Fibroblast of peridontal ligament (primary cell): ENCODE measurements at regions not wholly inside any gene's neighbourhood (a gene's known extent, or its start where the extent isn't known, plus 50 kb on each side); places are given as distances from the start of the nearest gene placed in this dataset.
"Not testable (repeated sequence)": the region's sequence is repeated elsewhere in the genome, so short reads cannot be mapped to it uniquely, and the experiment has no call there.

Source experiments
- DNase-seq: peaks from one replicate; pipeline ENCODE4 v3.0.0-alpha.2; 2010; ENCODE audit errors: extremely low read depth

DNA sequence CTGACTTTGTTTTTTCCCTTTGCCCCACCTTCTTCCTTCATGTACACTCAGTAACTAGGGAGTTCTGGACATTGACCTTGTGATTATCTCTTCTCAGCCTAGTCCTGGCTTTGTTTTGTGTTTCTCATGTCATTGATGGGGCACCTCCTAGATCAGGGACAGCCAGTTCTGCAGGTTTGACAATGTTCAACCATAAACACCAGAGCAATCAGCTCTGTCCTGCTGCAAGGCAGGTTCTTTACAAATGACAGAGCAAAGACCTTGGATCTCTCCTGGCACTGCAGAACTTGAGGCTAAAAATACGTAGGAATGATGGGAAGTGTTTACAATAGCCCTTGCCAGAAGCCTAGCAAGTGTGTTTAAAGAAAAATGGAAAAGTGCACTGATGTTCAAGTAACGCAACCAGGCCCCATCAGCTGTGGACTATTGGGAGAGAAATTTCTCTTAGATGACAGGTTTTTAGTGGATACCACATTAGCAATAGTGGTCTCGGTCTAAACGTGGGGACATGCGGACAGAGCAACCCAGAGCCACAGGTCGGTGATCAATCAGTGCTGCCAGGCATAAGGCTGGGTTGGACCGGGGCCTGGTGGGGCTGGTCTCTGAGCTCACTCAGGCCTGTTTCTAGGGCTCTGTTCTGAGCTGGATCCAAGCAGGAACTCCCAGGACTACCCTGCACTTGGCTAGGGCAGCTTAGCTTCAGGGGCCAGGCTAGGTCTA, 76.8 kb downstream of the SOWAHC start:
- DNase-seq: no peak

DNA sequence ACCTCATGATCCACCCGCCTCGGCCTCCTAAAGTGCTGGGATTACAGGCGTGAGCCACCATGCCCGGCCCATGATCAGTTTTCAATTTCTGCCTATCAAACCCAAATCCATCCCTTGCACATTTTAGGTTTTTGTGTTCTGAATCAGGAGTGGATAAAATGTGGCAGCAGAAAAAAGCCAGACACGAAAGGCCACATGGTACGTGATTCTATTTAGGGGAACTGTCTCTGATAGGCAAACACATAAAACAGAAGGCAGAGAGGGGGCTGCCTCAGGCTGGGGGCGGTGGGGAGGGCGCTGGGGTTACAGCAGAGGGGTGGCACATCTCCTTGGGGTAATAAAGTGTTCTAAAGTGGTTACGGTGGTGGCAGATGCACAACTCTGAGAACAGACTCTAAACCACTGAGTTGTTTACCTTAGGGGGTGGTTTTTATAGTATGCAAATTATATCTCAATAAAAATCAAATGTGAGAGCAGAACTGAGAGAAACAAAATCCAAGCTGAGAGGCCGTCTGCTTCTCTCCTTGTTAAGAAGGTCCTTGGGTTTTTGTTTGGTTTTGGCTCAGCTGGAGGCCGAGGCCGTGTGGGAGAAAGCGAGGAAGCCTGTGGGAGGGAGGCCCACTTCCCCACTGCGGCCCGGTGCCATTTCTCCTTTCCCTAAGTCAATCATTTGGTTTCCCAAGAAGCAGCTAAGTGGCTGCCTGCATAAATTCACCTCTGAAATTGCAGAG, 78.0 kb downstream of the SOWAHC start:
- DNase-seq: no peak

DNA sequence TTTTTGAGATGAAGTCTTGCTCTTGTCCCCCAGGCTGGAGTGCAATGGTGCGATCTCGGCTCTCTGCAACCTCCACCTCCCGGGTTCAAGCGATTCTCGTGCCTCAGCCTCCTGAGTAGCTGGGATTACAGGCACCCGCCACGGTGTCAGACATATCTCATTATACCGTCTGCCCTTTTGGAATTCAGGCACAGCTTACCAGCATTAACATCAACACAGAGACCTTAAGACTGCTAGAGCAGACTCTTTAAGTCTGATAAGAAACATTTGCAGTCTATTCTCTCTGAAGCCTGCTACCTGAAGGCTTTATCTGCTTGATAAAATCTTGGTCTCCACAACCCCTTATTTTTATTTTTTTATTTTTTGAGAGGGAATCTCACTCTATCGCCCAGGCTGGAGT, 78.7 kb downstream of the SOWAHC start:
- DNase-seq: not testable (repeated sequence)

DNA sequence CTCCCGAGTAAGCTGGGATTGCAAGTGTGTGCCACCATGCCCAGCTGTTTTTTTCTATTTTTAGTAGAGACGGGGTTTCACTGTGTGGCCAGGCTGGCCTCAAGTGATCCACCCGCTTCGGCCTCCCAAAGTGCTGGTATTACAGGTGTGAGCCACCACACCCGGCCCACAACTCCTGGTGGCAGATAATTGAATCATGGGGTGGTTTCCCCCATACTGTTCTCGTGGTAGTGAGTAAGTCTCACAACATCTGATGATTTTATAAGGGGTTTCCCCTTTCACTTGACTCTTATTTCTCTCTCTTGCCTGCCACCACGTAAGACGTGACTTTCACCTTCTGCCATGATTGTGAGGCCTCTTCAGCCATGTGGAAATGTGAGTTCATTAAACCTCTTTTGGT, 79.1 kb downstream of the SOWAHC start:
- DNase-seq: not testable (repeated sequence)

DNA sequence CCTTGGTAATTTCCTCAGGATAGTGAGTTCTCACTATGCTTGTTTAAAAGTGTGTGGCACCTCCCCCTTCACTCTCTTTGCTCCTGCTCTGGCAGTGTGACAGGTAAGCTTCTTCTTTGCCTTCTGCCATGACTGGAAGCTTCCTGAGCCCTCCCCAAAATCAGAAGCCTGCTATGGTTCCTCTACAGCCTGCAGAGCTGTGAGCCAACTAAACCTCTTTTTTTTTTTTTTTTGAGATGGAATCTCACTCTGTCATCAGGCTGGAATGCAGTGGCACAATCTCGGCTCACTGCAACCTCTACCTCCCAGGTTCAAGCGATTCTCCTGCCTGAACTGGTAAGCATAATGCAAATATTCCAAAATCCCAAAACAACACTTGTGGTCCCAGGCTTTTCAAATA, 80.0 kb downstream of the SOWAHC start:
- DNase-seq: peak; percentile 10

DNA sequence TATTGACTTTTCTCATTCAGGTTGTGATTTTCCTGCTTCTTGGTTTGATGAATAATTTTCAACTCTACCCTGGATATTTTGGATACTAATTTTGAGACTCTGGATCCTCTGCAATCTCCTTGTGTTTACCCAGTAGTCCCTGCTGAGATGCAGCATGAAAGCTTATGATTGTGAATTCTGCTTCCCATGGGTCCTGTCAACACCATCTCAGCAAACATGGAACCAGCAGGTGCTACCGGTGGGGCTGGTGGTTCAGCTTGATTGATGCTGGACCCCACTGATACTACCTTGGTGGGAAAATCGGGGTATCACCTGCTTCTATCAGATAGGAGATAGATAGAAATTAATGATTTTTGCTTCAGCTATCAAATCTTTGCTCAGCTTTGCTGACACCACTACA, 81.1 kb downstream of the SOWAHC start:
- no peak for DNase-seq

DNA sequence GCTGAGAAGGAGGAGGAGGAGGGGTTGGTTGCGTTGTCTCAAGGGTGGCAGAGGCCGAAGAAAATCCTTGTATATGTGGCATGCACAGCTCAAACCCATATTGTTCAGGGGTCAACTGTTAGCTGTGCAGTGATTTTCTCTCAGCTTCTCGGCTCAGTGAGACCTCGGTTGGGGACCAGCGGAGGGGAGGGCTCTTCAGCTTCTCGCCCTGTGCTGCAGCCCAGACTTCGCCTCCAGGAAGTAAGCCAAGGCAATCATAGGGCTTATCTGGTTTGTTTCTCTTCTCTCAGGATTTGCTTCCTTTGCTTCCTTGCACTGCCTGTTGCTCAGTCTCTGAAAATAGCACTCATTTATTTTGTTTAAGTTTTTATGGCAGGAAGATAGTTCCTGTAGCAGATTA, 85.5 kb downstream of the SOWAHC start:
- no peak for DNase-seq

DNA sequence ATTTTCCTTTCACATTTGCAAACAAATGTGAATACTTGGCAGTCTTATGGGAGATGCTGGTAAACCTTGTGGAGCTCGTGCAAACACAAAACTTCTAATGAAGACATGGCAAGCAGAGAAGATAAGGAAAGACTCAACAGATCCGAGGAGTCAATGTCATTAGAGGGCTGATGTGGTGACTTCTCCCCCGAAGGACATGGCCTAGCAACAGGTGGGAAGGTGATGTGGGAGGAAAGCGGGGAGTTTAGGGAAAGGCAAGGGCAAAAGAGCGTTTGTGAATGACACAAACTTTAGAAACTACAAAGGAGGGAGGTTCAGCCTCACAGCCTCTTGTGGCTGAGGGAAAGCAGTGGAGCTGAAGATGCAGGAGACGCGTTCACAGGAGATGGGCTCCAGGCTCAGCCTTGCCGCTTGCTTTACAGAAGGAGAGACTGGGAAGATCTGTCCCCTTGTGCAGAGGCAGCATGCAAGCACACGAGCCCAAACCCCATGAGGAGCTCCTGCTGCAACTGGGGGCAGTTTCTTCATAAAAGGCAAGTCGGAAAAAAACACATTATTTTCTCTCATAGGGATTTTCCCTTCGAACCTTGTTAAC, 86.6 kb downstream of the SOWAHC start:
- no peak for DNase-seq

DNA sequence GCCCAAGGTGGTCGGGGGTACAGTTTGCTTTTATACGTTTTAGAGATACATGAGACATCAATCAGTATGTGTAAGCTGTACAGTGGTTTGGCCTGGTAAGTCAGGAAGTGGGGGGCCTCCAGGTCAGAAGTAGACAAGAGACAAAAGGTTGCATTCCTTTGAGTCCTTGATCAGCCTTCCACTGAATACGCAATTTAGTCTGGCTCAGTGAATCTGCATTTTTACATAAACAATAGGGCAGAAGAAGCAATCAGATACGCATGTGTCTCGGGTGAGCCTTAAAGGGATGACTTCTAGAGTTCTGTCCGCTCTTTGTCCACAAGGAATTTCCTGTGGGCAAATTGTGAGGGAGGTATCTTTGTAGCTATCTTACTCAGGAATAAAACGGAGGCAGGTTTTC, 87.2 kb downstream of the SOWAHC start:
- no peak for DNase-seq

DNA sequence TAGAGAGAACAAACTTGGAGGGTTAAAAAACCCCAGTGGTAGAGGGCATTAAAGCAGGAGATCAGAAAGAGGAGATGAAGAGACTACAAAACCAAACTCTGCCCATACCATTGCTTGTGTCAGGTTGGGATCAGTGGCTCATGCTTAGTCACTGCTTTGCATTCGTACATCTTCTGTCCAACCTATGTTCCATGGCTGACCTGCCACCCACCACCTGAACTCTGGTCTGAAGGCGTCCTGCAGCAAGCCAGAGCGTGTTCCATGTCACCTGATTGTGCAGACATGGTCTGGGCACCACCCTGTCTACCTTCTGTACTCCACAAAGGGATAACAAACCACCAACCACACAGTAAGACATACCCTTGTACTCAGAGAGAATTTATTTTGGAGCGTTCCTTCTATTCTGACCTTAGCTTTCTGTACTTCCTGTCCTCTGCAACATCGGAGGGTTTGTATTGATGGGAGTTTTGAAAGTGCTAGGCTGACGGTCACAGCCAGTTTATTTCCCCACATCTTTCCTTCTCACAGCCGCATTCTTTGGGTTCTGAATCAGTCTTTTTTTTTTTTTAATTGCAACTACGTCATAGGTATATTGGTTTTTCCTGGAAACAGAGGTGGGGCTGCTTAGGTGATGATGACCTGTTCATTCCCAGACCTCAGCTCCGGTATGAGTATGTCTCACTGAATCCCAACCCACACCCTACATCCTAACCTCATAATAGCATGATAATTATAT, 88.3 kb downstream of the SOWAHC start:
- DNase-seq: peak; percentile 22

DNA sequence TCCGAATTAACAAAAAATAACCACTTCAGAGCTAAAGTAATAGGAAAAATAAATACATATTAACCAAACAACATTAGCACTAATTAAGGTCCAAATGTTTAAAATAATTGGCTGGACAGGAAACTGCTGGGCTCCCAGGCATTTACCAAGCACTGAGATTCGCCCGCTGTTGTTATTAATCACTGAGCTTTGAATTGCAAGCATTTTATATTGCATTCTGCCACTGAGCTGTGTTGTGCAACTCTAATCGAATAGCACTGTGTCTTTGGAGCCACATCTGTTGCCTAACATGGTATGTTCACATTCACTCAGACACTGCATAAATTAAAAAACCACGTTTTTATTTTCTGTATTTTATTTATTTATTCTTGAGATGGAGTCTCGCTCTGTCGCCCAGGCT, 88.9 kb downstream of the SOWAHC start:
- no peak for DNase-seq

DNA sequence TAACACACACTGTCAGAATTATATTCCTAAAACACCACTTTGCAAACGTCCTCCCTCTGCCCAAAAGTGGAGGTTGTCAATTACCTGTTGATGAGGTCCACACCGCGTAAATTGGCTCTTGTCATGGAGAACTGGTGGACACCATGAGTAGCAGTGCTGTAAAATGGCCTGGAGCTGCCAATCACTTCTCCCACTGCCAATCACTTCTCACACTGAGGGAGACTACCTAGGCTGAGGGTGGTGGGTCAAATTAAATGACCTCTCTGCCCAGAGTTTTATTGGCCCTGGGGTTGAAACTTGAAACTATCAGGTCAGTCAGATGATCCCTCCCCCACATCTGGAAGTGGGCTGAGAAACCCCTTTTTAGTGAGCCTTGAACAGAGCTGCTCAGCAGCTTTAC, 89.6 kb downstream of the SOWAHC start:
- DNase-seq: no peak

DNA sequence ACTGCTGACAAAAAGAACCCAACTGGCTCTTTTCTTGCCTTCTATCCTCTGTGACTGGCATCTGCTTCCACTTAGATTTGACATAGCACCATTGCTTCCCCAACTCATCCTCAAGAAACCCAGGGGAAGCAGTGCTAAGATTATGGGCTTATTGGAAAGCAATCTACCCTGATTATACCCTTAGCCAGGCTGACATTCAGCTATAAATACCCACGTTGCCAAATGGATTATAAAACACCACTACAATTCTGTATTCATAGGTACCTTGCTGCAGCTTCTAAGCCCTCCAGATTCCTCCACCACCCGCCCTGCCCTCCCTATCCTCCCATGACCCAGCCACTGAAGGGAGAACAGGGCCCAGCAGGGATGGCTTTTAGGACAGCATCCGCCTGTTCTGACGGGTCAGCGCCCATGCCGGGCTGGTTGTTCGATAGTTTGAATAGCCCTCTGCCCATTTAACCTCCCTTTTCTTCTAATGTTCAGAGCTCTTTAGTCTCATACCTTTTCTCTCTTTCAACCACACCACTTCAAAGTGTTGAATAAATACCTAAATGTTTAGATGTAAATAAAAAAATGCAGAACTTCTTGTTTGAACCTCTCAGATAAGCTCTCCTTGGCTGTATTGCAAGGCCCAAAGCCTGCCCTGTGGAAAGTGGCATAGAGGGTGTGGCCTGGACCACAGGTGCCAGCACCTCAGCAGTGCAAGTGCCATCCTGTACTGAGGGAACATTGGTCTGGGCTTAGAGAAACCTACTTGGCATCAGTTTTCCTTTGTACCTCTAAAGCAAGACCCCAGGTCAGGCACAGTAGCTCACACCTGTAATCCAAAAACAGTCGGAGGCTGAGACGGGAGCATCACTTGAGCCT, 86.6 kb upstream of the RGPD5 start:
- DNase-seq: no peak

DNA sequence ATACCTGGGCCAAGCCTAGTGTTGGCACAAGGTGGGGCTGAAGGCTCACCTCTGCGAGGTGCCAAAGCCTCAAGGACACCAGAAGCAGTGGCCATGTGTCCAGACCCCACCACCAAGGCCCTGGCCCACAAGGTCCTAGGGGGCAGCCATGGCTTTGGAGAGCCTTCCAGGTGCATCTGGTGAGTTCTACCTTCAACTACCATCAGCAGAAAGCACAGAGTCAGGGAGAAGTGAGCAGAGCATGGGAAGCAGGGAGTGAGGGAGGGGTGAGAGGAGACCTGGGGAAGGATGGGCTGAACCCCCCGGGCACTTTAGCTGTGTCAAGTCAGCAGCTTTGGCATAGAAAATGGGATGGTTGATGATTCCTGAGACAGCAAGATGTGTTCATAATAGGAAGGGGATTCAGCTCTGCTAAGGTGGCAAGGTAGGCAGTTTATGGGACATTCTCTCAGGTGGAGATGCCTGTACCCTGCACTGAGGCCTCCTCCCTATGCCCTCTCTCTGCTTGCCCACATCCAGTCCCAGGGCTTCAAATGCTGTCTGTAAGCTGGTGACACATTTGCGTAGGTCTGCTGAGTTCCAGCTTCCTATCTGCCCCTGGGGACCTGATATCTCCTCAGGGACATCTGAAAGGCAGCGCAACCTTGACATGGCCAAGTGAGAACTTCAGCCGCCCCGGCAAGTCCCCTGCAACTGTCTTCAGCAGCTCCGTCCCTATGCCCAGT, 83.4 kb upstream of the RGPD5 start:
- DNase-seq: no peak

DNA sequence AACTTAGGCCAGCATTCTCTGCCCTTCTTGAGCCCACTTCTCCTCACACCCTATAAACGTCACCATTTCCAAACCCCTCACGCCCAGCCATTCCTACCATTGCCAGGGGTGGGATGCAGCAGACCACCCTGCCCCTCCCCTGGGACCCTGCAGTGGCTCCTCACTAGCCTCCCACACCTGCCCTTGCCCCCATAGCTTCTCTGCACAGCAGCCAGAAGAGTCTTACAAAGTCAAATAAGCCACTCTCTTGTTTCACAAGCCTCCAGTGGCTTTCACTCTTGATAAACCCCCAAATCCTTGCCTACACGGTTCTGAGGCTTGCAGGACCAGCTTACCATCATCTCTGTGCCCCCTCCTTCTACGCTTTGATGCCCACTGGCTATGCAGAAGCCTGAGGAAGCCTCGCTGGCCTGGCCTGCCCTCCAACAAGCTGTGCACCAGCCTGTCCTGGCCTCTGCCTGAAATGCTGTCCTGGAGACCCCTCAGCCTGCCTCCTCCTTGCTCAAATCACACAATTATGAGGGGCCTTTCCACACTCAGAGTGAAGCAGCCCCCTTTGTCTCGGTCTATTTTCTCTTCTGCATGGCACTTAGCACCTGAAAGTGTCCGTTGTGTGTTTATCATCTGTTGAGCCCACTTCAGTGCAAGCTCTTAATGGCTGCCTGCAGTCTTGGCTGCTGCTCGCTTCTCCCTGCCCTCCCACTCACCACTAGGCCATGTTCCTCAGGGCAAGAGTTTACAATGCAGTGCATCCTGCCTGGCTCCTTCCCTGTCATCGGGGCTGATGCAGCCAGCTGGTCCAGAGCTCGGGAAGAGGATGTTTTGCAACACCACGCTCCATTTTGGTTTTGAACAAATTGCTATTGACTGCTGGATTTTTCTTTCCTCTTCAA, 82.6 kb upstream of the RGPD5 start:
- no peak for DNase-seq

DNA sequence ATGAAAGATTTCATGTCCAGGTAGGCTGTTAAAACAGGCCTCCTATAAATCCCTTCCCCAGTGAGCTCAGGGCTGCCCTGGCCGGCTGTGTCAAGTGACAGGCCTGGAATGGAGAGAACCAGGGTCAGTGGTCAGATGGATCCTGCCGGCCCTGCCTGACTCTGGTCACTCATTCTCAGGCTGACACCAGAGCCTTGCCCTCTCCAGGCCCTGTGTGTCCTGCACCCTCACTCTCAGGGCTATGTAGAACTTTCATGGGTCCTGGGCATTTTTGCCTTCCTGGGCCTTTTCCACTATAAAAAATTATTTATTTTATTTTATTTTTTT, 82.0 kb upstream of the RGPD5 start:
- no peak for DNase-seq

DNA sequence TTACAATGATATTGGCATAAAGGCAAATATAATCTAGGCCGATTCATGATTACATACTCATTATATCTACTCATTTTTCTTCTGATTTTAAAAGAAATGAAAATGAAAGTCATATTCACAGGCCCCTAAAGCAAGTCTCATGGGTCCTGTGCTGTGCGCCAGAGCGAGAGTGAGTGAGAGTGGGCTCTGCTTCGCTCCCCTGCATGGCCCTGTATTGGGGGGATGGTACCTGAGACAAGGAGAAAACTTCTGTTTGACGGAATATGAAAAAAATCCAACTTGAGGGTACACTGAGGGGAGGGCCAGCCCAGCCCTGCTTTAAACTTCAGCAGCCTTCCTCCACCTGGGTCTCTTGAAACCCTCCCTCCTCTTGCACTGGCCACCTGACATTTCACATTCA, 81.4 kb upstream of the RGPD5 start:
- DNase-seq: no peak

DNA sequence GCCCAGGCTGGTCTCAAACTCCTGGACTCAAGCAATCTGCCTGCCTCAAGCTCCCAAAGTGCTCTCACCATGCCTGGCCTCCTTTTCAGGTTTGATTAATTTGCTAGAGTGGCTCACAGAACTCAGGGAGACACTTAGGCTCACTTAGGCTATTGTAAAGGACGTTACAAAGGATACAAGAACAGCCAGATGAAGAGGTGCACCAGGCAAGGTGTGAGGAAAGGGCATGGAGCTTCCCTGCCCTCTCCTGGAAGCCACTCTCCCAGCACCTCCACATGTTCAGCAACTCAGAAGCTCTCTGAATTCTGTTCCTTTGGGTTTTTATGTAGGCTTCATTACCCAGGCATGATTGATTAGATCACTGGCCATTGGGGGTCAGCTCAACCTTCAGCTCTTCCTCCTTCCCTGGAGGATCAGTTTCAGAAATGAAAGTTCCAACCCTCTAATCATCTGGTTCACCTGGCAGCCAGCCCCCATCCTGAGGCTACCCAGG, 78.7 kb upstream of the RGPD5 start:
- no peak for DNase-seq

DNA sequence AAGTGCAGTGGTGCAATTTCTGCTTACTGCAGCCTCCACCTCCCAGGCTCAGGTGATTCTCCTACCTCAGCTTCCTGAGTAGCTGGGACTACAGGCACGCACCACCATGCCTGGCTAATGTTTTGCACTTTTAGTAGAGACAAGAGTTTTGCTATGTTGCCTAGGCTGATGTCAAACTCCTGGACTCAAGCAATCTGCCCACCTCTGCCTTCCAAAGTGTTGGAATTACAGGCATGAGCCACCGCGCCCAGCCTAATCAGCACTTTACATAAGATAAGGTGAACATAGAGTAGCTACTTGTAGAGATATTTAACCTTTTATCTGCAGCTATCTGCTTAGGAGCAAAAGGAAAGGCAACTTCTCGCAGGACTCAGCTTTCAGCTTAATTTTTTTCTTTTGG, 77.5 kb upstream of the RGPD5 start:
- not testable (repeated sequence) for DNase-seq

DNA sequence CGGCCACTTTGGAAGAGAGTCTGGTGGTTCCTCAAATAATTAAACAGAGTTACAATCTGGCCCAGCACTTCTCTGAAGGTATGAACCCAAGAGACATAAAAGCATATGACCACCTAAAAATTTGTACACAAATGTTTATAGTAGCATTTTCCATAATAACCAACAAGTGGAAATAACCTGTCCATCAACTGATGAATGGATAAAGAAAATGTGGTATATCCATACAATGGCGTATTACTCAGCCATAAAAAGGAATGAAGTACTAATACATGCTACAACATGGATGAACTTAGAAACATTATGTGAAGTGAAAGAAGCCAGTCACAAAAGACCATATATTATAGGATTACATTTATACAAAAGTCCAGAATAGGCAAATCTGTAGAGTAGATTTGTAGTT, 76.0 kb upstream of the RGPD5 start:
- DNase-seq: no peak
